ENCODE measurements at regions not wholly inside any gene's neighbourhood (a gene's known extent, or its start where the extent isn't known, plus 50 kb on each side); places are given as distances from the start of the nearest gene placed in this dataset.

GRCh38 chr3:8282541-8283165, 219.0 kb upstream of the LMCD1 start:
- TF ChIP-seq BHLHE40 (IDR thresholded peaks at IDR 0.05; ENCODE audit: low read depth, low read length) (no peak), CHD1 (IDR thresholded peaks at IDR 0.05; ENCODE audit: low read depth, low read length) (no peak), MAZ (IDR thresholded peaks at IDR 0.05; ENCODE audit: borderline replicate concordance, low read depth, low read length) (no peak), RCOR1 (IDR thresholded peaks at IDR 0.05; ENCODE audit: insufficient replicate concordance, low read length) (no peak), RAD21 (IDR thresholded peaks at IDR 0.05; ENCODE audit: low read length) (no peak), MXI1 (IDR thresholded peaks at IDR 0.05; ENCODE audit: borderline replicate concordance, low read depth, low read length) (no peak), RFX5 (IDR thresholded peaks at IDR 0.05; ENCODE audit: low read depth, low read length) (no peak), MAFK (IDR thresholded peaks at IDR 0.05; ENCODE audit: low read depth, low read length) (no peak), POLR2A (IDR thresholded peaks at IDR 0.05; ENCODE audit: low read depth, low read length) (no peak)
- TF ChIP-seq, protein P1, sequence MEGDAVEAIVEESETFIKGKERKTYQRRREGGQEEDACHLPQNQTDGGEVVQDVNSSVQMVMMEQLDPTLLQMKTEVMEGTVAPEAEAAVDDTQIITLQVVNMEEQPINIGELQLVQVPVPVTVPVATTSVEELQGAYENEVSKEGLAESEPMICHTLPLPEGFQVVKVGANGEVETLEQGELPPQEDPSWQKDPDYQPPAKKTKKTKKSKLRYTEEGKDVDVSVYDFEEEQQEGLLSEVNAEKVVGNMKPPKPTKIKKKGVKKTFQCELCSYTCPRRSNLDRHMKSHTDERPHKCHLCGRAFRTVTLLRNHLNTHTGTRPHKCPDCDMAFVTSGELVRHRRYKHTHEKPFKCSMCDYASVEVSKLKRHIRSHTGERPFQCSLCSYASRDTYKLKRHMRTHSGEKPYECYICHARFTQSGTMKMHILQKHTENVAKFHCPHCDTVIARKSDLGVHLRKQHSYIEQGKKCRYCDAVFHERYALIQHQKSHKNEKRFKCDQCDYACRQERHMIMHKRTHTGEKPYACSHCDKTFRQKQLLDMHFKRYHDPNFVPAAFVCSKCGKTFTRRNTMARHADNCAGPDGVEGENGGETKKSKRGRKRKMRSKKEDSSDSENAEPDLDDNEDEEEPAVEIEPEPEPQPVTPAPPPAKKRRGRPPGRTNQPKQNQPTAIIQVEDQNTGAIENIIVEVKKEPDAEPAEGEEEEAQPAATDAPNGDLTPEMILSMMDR (conservative IDR thresholded peaks at IDR 0.05; ENCODE audit: low read depth, low read length) = no peak
- TF ChIP-seq, protein P2, sequence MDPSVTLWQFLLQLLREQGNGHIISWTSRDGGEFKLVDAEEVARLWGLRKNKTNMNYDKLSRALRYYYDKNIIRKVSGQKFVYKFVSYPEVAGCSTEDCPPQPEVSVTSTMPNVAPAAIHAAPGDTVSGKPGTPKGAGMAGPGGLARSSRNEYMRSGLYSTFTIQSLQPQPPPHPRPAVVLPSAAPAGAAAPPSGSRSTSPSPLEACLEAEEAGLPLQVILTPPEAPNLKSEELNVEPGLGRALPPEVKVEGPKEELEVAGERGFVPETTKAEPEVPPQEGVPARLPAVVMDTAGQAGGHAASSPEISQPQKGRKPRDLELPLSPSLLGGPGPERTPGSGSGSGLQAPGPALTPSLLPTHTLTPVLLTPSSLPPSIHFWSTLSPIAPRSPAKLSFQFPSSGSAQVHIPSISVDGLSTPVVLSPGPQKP (IDR thresholded peaks at IDR 0.05; ENCODE audit: borderline replicate concordance, low read depth, low read length) = no peak

Measured in IMR-90 (cell line).